Gastroesophageal sphincter (tissue), 3 donors: ENCODE measurements at regions not wholly inside any gene's neighbourhood (a gene's known extent, or its start where the extent isn't known, plus 50 kb on each side); places are given as distances from the start of the nearest gene placed in this dataset.

ENCODE experiments used
- POLR2A ChIP-seq, 2 donors: fragments of 450-650 bp; IDR thresholded peaks; one replicate each; pipeline ENCODE4 v1.6.1; 2017; ENCODE audit warnings: antibody characterized with exemption in 2 of 2, mild to moderate bottlenecking in 2 of 2, moderate library complexity in 1 of 2
- TF ChIP-seq, protein P1 (sequence below), 4 experiments: fragments of 200-600 bp in 2 of 4; fragments of 450-650 bp in 2 of 4; sonication (generic) in 1 of 4; IDR thresholded peaks; one replicate each; pipeline ENCODE4 v1.5.1; 2017 to 2019; ENCODE audit warnings: antibody characterized with exemption in 4 of 4, mild to moderate bottlenecking in 2 of 4, moderate library complexity in 2 of 4

DNA sequence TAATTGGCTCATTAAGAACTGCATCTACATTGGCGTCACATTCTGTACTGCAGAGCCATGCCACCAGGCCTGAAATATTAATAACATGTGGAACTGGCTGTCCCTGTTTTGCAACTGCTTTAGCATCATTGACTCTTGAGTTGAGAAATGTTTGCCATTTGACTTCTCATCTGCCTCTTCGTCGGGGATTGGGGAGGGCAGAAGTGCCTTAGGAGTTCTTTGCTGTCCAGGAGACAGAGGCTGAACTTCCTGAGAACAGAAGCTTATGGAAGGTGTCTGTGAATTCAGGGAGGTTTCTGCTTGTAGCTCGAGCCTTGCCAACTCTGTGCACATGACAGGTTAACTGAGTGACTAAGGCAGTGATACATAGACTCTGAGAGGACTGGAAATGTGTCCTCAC is 265.0 kb downstream of the KIF4B start:
- no peak for TF ChIP-seq POLR2A (IDR thresholded peaks at IDR 0.05)
- TF ChIP-seq, protein P1, sequence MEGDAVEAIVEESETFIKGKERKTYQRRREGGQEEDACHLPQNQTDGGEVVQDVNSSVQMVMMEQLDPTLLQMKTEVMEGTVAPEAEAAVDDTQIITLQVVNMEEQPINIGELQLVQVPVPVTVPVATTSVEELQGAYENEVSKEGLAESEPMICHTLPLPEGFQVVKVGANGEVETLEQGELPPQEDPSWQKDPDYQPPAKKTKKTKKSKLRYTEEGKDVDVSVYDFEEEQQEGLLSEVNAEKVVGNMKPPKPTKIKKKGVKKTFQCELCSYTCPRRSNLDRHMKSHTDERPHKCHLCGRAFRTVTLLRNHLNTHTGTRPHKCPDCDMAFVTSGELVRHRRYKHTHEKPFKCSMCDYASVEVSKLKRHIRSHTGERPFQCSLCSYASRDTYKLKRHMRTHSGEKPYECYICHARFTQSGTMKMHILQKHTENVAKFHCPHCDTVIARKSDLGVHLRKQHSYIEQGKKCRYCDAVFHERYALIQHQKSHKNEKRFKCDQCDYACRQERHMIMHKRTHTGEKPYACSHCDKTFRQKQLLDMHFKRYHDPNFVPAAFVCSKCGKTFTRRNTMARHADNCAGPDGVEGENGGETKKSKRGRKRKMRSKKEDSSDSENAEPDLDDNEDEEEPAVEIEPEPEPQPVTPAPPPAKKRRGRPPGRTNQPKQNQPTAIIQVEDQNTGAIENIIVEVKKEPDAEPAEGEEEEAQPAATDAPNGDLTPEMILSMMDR (IDR thresholded peaks at IDR 0.05): no peak
